NT2/D1 (cell line): ENCODE measurements at regions not wholly inside any gene's neighbourhood (a gene's known extent, or its start where the extent isn't known, plus 50 kb on each side); places are given as distances from the start of the nearest gene placed in this dataset.

Experiments
- SUZ12 ChIP-seq: IDR thresholded peaks from 2 replicates; pipeline ENCODE4 v1.6.1; 2011; ENCODE audit not compliant: insufficient read length, insufficient read depth; ENCODE audit errors: extremely low read depth
- YY1 ChIP-seq: IDR thresholded peaks from 2 replicates; pipeline ENCODE4 v1.6.1; 2011; ENCODE audit not compliant: insufficient read length, insufficient read depth
- ZNF274 ChIP-seq: IDR thresholded peaks from 2 replicates; pipeline ENCODE4 v1.6.1; 2011; ENCODE audit warnings: mild to moderate bottlenecking, low read depth, low read length

- TF ChIP-seq YY1, result no peak
- TF ChIP-seq SUZ12, result no peak
- TF ChIP-seq ZNF274, result no peak
Observed at GRCh38 chr14:104356020-104356737, 217.8 kb downstream of the KIF26A start.
